Neural cell (in vitro differentiated cells): ENCODE measurements at regions not wholly inside any gene's neighbourhood (a gene's known extent, or its start where the extent isn't known, plus 50 kb on each side); places are given as distances from the start of the nearest gene placed in this dataset.

Source experiments
- H2AFZ ChIP-seq: fragments of 200-600, 300-800 bp; sonication (generic), shearing (Covaris generic); 2 replicates; pipeline ENCODE4 v1.6.0; 2014; ENCODE audit warnings: low read depth, mild to moderate bottlenecking, antibody characterized with exemption, low read length, moderate library complexity
- H3F3A ChIP-seq: fragments of 200-600 bp; shearing (Covaris generic); 2 replicates; pipeline ENCODE4 v1.6.1; 2016; ENCODE audit warnings: mild to moderate bottlenecking, moderate library complexity, mixed read lengths, antibody characterized with exemption, low read length; ENCODE audit not compliant: insufficient read depth, poor library complexity, severe bottlenecking
- H3K27ac ChIP-seq: fragments of 200-600, 300-800 bp; sonication (generic), shearing (Covaris generic); 2 replicates; pipeline ENCODE4 v1.5.1; 2014; ENCODE audit warnings: mild to moderate bottlenecking, low read length, moderate library complexity
- H3K27me3 ChIP-seq: fragments of 300-800, 200-600 bp; sonication (generic), shearing (Covaris generic); 2 replicates; pipeline ENCODE4 v1.6.0; 2014; ENCODE audit warnings: mild to moderate bottlenecking, low read depth, low read length, moderate library complexity; ENCODE audit not compliant: insufficient read depth
- H3K36me3 ChIP-seq: fragments of 300-800, 200-600 bp; sonication (generic), shearing (Covaris generic); 2 replicates; pipeline ENCODE4 v1.5.1; 2014; ENCODE audit warnings: mild to moderate bottlenecking, antibody characterized with exemption, low read length, moderate library complexity; ENCODE audit not compliant: insufficient read depth
- H3K4me2 ChIP-seq: fragments of 300-800, 200-600 bp; sonication (generic), shearing (Covaris generic); 2 replicates; pipeline ENCODE4 v1.6.0; 2014; ENCODE audit warnings: mild to moderate bottlenecking, low read length
- H3K4me3 ChIP-seq: fragments of 300-800, 200-600 bp; sonication (generic), shearing (Covaris generic); 2 replicates; pipeline ENCODE4 v1.5.1; 2014; ENCODE audit warnings: mild to moderate bottlenecking, low read length, moderate library complexity
- H3K79me2 ChIP-seq: fragments of 200-600 bp; shearing (Covaris generic); replicated peaks from 2 replicates; pipeline ENCODE4 v1.6.0; 2014; ENCODE audit warnings: mild to moderate bottlenecking, low read length, moderate library complexity; ENCODE audit not compliant: insufficient read depth
- H3K9ac ChIP-seq: fragments of 300-800, 200-600 bp; sonication (generic), shearing (Covaris generic); 2 replicates; pipeline ENCODE4 v1.6.1; 2016; ENCODE audit warnings: mild to moderate bottlenecking, low read length, mixed read lengths
- H3K9me2 ChIP-seq: fragments of 200-600 bp; shearing (Covaris generic); 2 replicates; pipeline ENCODE4 v1.6.1; 2016; ENCODE audit warnings: mild to moderate bottlenecking, low read length, mixed read lengths; ENCODE audit not compliant: insufficient read depth
- H3K9me3 ChIP-seq: fragments of 200-600, 300-800 bp; sonication (generic), shearing (Covaris generic); 2 replicates; pipeline ENCODE4 v1.6.1; 2016; ENCODE audit warnings: mild to moderate bottlenecking, mixed run types, low read length, moderate library complexity, mixed read lengths
- H4K20me1 ChIP-seq: fragments of 200-600 bp; shearing (Covaris generic); 2 replicates; pipeline ENCODE4 v1.6.1; 2016; ENCODE audit warnings: mild to moderate bottlenecking, mixed run types; ENCODE audit not compliant: insufficient read depth
- EP300 ChIP-seq: fragments of 450-650 bp; conservative IDR thresholded peaks from 2 replicates; pipeline ENCODE4 v1.6.1; 2014; ENCODE audit warnings: antibody characterized with exemption, mild to moderate bottlenecking, moderate library complexity; ENCODE audit not compliant: poor library complexity, severe bottlenecking
- EZH2 ChIP-seq: fragments of 200-600, 300-800 bp; shearing (Covaris generic), sonication (generic); IDR thresholded peaks from 2 replicates; pipeline ENCODE4 v1.6.1; 2014; ENCODE audit warnings: antibody characterized with exemption, low read length, borderline replicate concordance, mild to moderate bottlenecking; ENCODE audit not compliant: insufficient read depth, poor library complexity, severe bottlenecking
- MXI1 ChIP-seq: fragments of 450-650 bp; conservative IDR thresholded peaks from 2 replicates; pipeline ENCODE4 v1.6.1; 2014; ENCODE audit warnings: antibody characterized with exemption, mild to moderate bottlenecking; ENCODE audit not compliant: poor library complexity, severe bottlenecking
- POLR2AphosphoS5 ChIP-seq: IDR thresholded peaks from 2 replicates; pipeline ENCODE4 v1.6.1; 2012
- RAD21 ChIP-seq: fragments of 450-650 bp; conservative IDR thresholded peaks from 2 replicates; pipeline ENCODE4 v1.6.1; 2014; ENCODE audit warnings: antibody characterized with exemption, mild to moderate bottlenecking, moderate library complexity
- SMC3 ChIP-seq: fragments of 450-650 bp; conservative IDR thresholded peaks from 2 replicates; pipeline ENCODE4 v1.6.1; 2014; ENCODE audit warnings: antibody characterized with exemption, mild to moderate bottlenecking, moderate library complexity; ENCODE audit not compliant: poor library complexity
- TAF1 ChIP-seq: IDR thresholded peaks from 2 replicates; pipeline ENCODE4 v1.6.1; 2012; ENCODE audit warnings: low read depth
- TF ChIP-seq, protein P1 (sequence below): fragments of 450-650 bp; IDR thresholded peaks from 2 replicates; pipeline ENCODE4 v1.5.1; 2014; ENCODE audit warnings: antibody characterized with exemption, mild to moderate bottlenecking, moderate library complexity; ENCODE audit not compliant: poor library complexity, severe bottlenecking
- TF ChIP-seq, protein P2 (sequence below): IDR thresholded peaks from 2 replicates; pipeline ENCODE4 v1.6.1; 2012; ENCODE audit warnings: borderline replicate concordance

DNA sequence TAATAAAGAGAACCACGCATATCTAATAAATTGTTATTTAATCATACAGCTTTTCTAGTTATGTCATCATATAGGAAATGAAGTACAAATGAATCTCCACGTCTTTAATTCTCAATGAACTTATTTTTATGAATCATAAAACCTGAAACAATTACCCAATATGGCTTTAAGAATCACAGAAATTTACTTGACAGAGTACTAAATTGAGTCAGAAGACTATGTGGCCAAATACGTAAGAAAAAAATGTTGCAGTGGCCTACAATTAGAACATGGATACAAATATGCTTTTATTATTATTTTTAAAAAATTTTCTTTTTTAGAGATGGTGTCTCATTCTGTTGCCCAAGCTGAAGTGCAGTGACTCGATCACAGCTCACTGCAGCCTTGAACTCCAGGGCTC lies 584.7 kb upstream of the SLC35B3 start:
- Histone ChIP-seq H3K9me3 (no peaks in the 10 kb centered on the region), H3K27me3 (no peaks in the 10 kb centered on the region), H3K4me2 (no peak overlapping the region), H3K27ac (no peak overlapping the region), H3K9me2 (no peaks in the 10 kb centered on the region), H2AFZ (no peak overlapping the region), H4K20me1 (no peaks in the 10 kb centered on the region), H3K4me3 (no peak overlapping the region), H3K9ac (no peak overlapping the region), H3K36me3 (no peaks in the 10 kb centered on the region), H3F3A (no peaks in the 10 kb centered on the region), H3K79me2 (no peaks in the 10 kb centered on the region)
- no peak for TF ChIP-seq TAF1
- no peak for TF ChIP-seq EZH2

DNA sequence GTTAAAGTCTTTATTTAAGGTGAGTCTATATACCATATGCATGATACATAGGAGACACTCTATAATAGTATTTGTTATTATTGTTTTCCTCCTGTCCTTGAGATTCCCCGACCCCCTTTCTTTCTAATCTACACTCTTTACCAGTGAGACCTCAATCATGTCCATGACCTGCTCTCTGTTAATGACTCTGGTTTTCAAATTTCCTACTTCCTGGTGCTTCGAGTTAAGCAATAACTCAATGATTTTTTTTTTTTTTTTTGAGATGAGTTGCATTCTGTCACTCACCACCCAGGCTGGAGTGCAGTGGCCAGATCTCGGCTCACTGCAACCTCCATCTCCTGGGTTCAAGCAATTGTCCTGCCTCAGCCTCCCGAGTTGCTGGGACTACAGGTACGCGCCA lies 574.6 kb upstream of the SLC35B3 start:
- Histone ChIP-seq H3K9me2 (no peaks in the 10 kb centered on the region), H3K36me3 (no peaks in the 10 kb centered on the region)

More for the DNA sequence above, 574.6 kb upstream of the SLC35B3 start:
- H2AFZ ChIP-seq: no peak overlapping the region
- H3F3A ChIP-seq: no peaks in the 10 kb centered on the region
- H3K4me2 ChIP-seq: no peak overlapping the region
- TF ChIP-seq, protein P1, sequence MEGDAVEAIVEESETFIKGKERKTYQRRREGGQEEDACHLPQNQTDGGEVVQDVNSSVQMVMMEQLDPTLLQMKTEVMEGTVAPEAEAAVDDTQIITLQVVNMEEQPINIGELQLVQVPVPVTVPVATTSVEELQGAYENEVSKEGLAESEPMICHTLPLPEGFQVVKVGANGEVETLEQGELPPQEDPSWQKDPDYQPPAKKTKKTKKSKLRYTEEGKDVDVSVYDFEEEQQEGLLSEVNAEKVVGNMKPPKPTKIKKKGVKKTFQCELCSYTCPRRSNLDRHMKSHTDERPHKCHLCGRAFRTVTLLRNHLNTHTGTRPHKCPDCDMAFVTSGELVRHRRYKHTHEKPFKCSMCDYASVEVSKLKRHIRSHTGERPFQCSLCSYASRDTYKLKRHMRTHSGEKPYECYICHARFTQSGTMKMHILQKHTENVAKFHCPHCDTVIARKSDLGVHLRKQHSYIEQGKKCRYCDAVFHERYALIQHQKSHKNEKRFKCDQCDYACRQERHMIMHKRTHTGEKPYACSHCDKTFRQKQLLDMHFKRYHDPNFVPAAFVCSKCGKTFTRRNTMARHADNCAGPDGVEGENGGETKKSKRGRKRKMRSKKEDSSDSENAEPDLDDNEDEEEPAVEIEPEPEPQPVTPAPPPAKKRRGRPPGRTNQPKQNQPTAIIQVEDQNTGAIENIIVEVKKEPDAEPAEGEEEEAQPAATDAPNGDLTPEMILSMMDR: no peak
- TF ChIP-seq EZH2: no peak
- TF ChIP-seq MXI1: no peak
- TF ChIP-seq POLR2AphosphoS5: no peak
- TF ChIP-seq TAF1: no peak
- TF ChIP-seq SMC3: no peak
- TF ChIP-seq RAD21: no peak
- TF ChIP-seq, protein P2, sequence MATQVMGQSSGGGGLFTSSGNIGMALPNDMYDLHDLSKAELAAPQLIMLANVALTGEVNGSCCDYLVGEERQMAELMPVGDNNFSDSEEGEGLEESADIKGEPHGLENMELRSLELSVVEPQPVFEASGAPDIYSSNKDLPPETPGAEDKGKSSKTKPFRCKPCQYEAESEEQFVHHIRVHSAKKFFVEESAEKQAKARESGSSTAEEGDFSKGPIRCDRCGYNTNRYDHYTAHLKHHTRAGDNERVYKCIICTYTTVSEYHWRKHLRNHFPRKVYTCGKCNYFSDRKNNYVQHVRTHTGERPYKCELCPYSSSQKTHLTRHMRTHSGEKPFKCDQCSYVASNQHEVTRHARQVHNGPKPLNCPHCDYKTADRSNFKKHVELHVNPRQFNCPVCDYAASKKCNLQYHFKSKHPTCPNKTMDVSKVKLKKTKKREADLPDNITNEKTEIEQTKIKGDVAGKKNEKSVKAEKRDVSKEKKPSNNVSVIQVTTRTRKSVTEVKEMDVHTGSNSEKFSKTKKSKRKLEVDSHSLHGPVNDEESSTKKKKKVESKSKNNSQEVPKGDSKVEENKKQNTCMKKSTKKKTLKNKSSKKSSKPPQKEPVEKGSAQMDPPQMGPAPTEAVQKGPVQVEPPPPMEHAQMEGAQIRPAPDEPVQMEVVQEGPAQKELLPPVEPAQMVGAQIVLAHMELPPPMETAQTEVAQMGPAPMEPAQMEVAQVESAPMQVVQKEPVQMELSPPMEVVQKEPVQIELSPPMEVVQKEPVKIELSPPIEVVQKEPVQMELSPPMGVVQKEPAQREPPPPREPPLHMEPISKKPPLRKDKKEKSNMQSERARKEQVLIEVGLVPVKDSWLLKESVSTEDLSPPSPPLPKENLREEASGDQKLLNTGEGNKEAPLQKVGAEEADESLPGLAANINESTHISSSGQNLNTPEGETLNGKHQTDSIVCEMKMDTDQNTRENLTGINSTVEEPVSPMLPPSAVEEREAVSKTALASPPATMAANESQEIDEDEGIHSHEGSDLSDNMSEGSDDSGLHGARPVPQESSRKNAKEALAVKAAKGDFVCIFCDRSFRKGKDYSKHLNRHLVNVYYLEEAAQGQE: no peak
- no peak for TF ChIP-seq EP300
- H3K79me2 ChIP-seq: no peaks in the 10 kb centered on the region
- no peaks in the 10 kb centered on the region for H4K20me1 ChIP-seq
- no peaks in the 10 kb centered on the region for H3K9me3 ChIP-seq
- H3K27ac ChIP-seq: no peak overlapping the region
- no peak overlapping the region for H3K4me3 ChIP-seq
- no peak overlapping the region for H3K9ac ChIP-seq
- H3K27me3 ChIP-seq: no peaks in the 10 kb centered on the region
